NB4 (cell line): ENCODE measurements at regions not wholly inside any gene's neighbourhood (a gene's known extent, or its start where the extent isn't known, plus 50 kb on each side); places are given as distances from the start of the nearest gene placed in this dataset.

Experiments
- CTCF ChIP-seq: IDR thresholded peaks from one replicate; pipeline ENCODE4 v1.5.1; 2012; ENCODE audit warnings: low read depth, low read length
- POLR2A ChIP-seq: IDR thresholded peaks from 2 replicates; pipeline ENCODE4 v1.6.1; 2011; ENCODE audit warnings: mild to moderate bottlenecking; ENCODE audit not compliant: insufficient read length; ENCODE audit errors: extremely low read depth

- TF ChIP-seq POLR2A (no peak), CTCF (no peak)
Measured at GRCh38 chr2:239610457-239611221, 209.8 kb upstream of the HDAC4 start.
